HAP-1 (cell line): ENCODE measurements at regions not wholly inside any gene's neighbourhood (a gene's known extent, or its start where the extent isn't known, plus 50 kb on each side); places are given as distances from the start of the nearest gene placed in this dataset.

Source experiments
- DNase-seq, 2 experiments: peaks; one replicate each; pipeline ENCODE4 v3.0.0-alpha.2; 2016 to 2020; ENCODE audit warnings: low spot score in 2 of 2
- H3K27me3 ChIP-seq: fragments of 250-450 bp; sonication (Bioruptor Pico); 2 replicates; pipeline ENCODE4 v1.5.1; 2020; ENCODE audit warnings: low read depth, mild to moderate bottlenecking, moderate library complexity
- H3K36me3 ChIP-seq: fragments of 250-450 bp; sonication (Bioruptor Pico); replicated peaks from 2 replicates; pipeline ENCODE4 v1.5.1; 2020; ENCODE audit warnings: mild to moderate bottlenecking
- H3K4me1 ChIP-seq: fragments of 250-450 bp; sonication (Bioruptor Pico); 2 replicates; pipeline ENCODE4 v1.5.1; 2020; ENCODE audit warnings: mild to moderate bottlenecking
- H3K4me3 ChIP-seq: fragments of 250-450 bp; sonication (Bioruptor Pico); 2 replicates; pipeline ENCODE4 v1.5.1; 2020; ENCODE audit warnings: mild to moderate bottlenecking, moderate library complexity
- H3K9me3 ChIP-seq: fragments of 250-450 bp; sonication (Bioruptor Pico); 2 replicates; pipeline ENCODE4 v1.5.1; 2020; ENCODE audit warnings: mild to moderate bottlenecking, moderate library complexity
- in situ Hi-C: fragments of 300-500 bp; cut with MboI; formaldehyde crosslinking; loops from 3 replicates; pipeline ENCODE4 v1.14.3; 2020; ENCODE audit warnings: low sequenced_read_pairs, inconsistent platforms, mixed read lengths

DNA sequence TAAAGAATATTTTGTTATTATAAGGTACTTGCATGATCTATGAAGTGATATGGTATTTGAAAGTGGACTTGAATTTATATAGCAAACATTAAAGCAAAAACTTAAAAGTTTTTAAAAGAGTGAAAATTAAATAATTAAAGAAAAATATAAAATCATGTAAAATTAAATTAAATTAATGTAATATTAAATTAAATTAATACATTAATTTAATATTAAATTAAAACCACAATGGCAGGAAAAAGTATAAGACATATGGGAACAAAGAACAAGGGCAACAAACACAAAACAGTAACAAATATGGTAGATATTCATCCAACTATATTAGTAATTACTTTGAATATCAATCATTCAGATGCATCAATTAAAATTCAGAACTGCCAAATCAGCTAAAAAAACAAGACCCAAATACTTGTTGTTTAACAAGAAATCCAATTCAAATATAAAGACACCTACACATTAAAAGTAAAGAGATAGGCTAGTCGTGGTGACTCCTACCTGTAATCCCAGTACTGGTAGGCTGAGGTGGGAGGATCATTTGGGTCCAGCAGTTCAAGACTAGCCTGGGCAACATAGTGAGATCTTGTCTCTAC is 992.2 kb upstream of the MIR17HG start:
- no peaks in the 10 kb centered on the region for H3K36me3 ChIP-seq
- no peaks in the 10 kb centered on the region for H3K4me1 ChIP-seq
- no peaks in the 10 kb centered on the region for H3K27me3 ChIP-seq
- no peak overlapping the region for H3K4me3 ChIP-seq
- H3K9me3 ChIP-seq = no peaks in the 10 kb centered on the region
- in situ Hi-C loops = no loop called here
- DNase-seq = no peak

- Histone ChIP-seq H3K27me3 (no peaks in the 10 kb centered on the region), H3K9me3 (no peaks in the 10 kb centered on the region), H3K4me3 (no peak overlapping the region), H3K36me3 (no peaks in the 10 kb centered on the region), H3K4me1 (no peaks in the 10 kb centered on the region)
- in situ Hi-C loops = no loop called here
- no peak for DNase-seq
These were observed 986.7 kb upstream of the MIR17HG start for GRCh38 chr13:90360785-90361184.

GRCh38 chr13:90362707-90363106 is 984.8 kb upstream of the MIR17HG start:
- in situ Hi-C loops = no loop called here
- Histone ChIP-seq H3K4me3 (no peak overlapping the region), H3K4me1 (no peaks in the 10 kb centered on the region), H3K9me3 (no peaks in the 10 kb centered on the region), H3K27me3 (no peaks in the 10 kb centered on the region), H3K36me3 (no peaks in the 10 kb centered on the region)
- DNase-seq = no peak

DNA sequence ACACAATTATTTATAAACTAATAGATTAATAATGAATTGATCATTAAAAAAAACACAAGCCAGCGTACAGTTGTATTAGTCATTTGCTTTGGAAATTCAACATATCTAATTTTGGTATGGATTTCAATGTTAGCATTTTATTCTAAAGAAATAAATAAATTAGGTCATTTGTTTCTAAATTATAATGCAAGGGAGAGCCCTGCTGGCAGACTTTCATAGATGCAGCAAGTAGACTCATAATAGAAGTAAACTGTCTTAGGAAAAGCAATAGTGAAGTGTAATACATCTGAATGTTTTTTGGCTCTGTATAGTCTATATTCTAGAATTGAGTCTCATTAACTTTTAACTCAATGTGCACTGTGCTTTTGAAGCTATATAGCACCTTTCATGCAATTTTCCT is 982.4 kb upstream of the MIR17HG start:
- Histone ChIP-seq H3K36me3 (no peaks in the 10 kb centered on the region), H3K27me3 (no peaks in the 10 kb centered on the region), H3K4me1 (no peaks in the 10 kb centered on the region), H3K4me3 (no peak overlapping the region), H3K9me3 (no peaks in the 10 kb centered on the region)
- in situ Hi-C loops = no loop called here
- DNase-seq = no peak

DNA sequence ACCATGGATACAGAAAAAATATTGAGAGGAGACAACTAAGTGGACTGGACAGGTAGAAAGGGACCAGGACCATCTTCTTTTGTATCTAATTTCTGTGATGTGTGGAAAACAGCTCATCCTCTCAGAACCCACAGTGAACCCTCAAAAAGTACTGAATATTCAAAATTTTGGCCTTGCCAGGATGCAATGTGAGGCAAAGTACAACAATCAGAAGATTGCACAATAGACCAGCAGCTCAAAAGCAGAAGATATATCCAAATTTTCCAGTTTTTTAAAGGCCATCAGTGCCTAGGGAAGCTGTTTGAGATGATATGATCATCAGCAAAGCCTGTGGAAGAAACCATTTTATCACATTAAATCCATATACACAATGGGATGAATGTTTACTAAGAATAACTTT is 973.3 kb upstream of the MIR17HG start:
- Histone ChIP-seq H3K4me3 (no peak overlapping the region), H3K4me1 (no peaks in the 10 kb centered on the region), H3K36me3 (no peaks in the 10 kb centered on the region), H3K9me3 (no peaks in the 10 kb centered on the region), H3K27me3 (no peaks in the 10 kb centered on the region)
- in situ Hi-C loops = no loop called here
- DNase-seq = no peak

GRCh38 chr13:90375851-90376250 is 971.6 kb upstream of the MIR17HG start:
- H3K4me1 ChIP-seq = no peaks in the 10 kb centered on the region
- no peaks in the 10 kb centered on the region for H3K36me3 ChIP-seq
- H3K27me3 ChIP-seq = no peaks in the 10 kb centered on the region
- no peak overlapping the region for H3K4me3 ChIP-seq
- DNase-seq = no peak
- in situ Hi-C loops = no loop called here
- H3K9me3 ChIP-seq = no peaks in the 10 kb centered on the region

DNA sequence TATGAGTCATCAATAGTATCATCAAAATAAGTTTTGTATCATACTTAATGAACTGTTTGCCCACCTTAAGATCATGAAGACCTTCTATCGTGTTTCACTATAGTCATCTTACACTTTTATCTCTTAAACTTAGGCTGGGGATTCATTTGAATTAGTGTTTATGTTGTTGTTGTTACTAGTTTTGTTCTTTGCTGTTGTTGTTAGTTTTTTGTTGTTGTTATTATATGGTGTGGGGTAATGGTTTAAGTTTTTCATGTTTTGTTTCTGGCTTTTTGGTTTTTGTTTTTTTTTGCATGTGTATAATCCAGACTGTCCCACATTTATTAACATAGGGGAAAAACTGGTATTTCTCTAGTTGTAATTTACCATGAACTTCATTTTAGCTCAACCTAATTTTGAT is 965.1 kb upstream of the MIR17HG start:
- no peaks in the 10 kb centered on the region for H3K27me3 ChIP-seq
- no peak for DNase-seq

DNA sequence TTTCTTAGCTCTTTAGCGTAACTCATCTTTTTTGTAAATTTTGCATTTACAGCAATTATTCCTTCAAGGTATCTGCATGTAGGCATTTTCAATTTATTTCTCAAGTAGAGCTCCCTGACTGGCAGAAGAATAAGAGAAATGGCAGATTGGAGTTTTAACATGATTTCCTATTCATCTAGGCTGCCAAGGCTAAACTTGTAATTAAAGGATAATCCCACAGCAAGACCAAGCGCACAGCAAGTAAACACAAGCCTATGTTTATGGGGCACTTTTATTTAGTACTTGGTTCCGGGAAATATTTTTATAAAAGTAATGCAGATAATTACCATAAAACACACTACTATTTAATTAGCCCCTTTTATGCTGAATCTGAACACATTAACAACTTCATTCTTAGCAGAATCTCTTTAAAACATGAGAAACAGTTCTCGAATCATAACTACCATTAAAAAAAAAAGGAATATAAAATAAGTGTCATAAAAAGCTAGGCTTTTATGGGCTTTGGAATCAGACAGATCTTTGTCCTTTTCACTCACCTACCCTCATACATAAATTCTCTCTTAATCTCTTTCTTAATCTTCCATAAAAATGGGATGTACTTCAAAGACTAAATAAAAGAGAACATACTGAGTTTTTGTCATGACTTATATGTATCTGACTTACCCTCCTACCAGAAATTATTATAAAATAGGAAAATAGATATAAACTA is 961.6 kb upstream of the MIR17HG start:
- no peak for DNase-seq
- Histone ChIP-seq H3K27me3 (no peaks in the 10 kb centered on the region), H3K36me3 (no peaks in the 10 kb centered on the region), H3K4me3 (no peak overlapping the region), H3K4me1 (no peaks in the 10 kb centered on the region), H3K9me3 (no peaks in the 10 kb centered on the region)
- in situ Hi-C loops = no loop called here

More for the DNA sequence above, 965.1 kb upstream of the MIR17HG start:
- Histone ChIP-seq H3K4me3 (no peak overlapping the region), H3K36me3 (no peaks in the 10 kb centered on the region), H3K4me1 (no peaks in the 10 kb centered on the region), H3K9me3 (no peaks in the 10 kb centered on the region)
- in situ Hi-C loops = no loop called here

DNA sequence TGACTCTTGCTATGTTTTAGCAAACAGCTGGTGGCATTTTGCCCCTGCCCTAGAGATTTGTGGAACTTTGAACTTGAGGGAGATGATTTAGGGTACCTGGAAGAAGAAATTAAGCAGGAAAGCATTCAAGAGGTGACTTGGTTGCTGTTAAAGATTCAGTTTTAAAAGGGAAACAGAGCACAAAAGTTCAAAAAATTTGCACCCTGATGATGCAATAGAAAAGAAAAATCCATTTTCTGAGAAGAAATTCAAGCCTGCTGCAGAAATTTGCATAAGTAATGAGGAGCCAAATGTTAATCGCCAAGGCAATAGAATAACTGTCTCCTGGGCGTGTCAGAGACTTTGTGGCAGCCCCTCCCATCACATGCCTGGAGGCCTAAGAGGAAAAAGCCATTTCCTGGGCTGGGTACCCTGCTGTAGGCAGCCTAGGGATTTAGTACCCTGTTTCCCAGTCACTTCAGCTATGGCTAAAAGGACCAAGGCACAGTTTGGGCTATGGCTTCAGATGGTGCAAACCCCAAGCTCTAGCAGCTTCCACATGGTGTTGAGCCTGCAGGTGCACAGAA is 958.5 kb upstream of the MIR17HG start:
- DNase-seq = no peak
- Histone ChIP-seq H3K4me1 (no peaks in the 10 kb centered on the region), H3K27me3 (no peaks in the 10 kb centered on the region), H3K36me3 (no peaks in the 10 kb centered on the region), H3K9me3 (no peaks in the 10 kb centered on the region), H3K4me3 (no peak overlapping the region)
- in situ Hi-C loops = no loop called here

DNA sequence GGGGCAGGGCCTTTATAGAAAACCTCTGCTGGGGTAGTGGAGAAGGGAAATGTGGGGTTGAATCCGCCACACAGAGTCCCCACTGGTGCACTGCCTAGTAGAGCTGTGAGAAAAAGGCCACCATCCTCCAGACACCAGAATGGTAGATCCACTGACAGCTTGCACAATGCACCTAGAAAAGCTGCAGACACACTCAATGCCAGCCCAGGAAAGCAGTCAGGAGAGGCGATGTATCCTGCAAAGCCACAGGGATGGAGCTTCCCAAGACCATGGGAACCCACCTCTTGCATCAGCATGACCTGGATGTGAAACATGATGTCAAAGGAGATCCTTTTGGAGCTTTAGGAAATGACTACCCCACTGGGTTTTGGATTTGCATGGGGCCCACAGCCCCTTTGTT is 958.0 kb upstream of the MIR17HG start:
- in situ Hi-C loops = no loop called here
- no peak for DNase-seq

DNA sequence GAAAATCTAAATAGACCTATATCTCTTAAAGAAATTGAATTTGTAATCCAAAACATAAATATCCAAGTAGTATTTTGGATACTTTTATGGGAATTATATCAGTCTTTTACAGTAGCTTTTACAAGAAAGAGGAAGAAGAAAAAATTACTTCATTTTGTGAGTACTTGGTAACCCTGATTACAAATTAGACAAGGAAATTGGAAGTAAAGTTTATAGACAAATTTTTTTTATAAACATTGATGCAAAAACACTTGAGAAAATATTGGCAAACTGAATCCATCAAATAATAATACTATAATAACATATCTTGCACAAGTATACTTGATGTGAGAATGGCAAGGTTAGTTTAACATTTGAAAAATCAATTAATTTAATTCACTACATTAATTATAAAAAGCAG is 954.1 kb upstream of the MIR17HG start:
- in situ Hi-C loops = no loop called here
- Histone ChIP-seq H3K9me3 (no peaks in the 10 kb centered on the region), H3K4me1 (no peaks in the 10 kb centered on the region), H3K27me3 (no peaks in the 10 kb centered on the region), H3K36me3 (no peaks in the 10 kb centered on the region), H3K4me3 (no peak overlapping the region)
- DNase-seq = no peak

More for the DNA sequence above, 958.0 kb upstream of the MIR17HG start:
- no peaks in the 10 kb centered on the region for H3K4me1 ChIP-seq
- H3K9me3 ChIP-seq = no peaks in the 10 kb centered on the region
- no peak overlapping the region for H3K4me3 ChIP-seq
- no peaks in the 10 kb centered on the region for H3K36me3 ChIP-seq
- H3K27me3 ChIP-seq = no peaks in the 10 kb centered on the region

DNA sequence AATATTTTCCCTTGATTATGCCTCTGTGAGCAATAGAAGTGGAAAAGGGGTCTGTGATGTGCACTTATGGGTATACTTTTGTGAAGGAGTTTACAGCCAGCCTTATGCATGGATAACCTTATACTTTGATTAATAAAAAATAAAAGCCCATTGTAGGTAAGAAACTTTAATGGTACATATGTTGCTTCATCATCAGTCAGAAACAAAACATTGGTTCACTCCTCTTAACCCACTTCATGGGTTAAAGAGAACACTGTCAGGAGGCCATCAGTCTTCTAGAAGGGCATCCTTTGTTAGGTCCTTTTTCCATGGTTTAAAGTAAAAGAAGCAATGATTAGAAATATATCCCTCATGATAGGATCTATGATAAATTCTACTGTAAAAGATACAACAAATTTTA is 952.1 kb upstream of the MIR17HG start:
- H3K36me3 ChIP-seq = no peaks in the 10 kb centered on the region
- H3K4me1 ChIP-seq = no peaks in the 10 kb centered on the region
- in situ Hi-C loops = no loop called here
- H3K9me3 ChIP-seq = no peaks in the 10 kb centered on the region
- H3K27me3 ChIP-seq = no peaks in the 10 kb centered on the region
- no peak for DNase-seq
- no peak overlapping the region for H3K4me3 ChIP-seq

DNA sequence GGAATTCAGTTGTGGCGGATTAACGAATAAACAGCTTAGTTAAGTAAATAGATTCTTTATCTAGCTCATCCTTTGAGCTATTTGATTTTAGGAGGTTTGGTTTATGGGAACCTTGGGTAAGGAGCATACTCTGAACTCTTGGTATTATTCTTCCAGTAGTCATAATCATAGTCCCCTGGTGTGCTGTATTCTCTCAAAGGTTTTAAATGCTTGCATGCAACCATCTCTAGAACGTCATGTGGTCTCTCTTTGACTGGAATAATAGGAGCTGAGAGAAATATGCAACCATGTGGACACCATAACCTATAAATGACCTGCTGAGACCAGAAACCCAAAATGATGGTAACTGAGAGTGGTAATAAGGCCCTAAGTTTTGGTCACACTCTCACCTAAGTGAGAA is 951.6 kb upstream of the MIR17HG start:
- no peak for DNase-seq
- Histone ChIP-seq H3K4me3 (no peak overlapping the region), H3K4me1 (no peaks in the 10 kb centered on the region), H3K27me3 (no peaks in the 10 kb centered on the region), H3K9me3 (no peaks in the 10 kb centered on the region), H3K36me3 (no peaks in the 10 kb centered on the region)
- in situ Hi-C loops = no loop called here

- in situ Hi-C loops = no loop called here
These were observed 951.2 kb upstream of the MIR17HG start for GRCh38 chr13:90396266-90396665.

More at GRCh38 chr13:90396266-90396665, 951.2 kb upstream of the MIR17HG start:
- Histone ChIP-seq H3K9me3 (no peaks in the 10 kb centered on the region), H3K4me3 (no peak overlapping the region), H3K4me1 (no peaks in the 10 kb centered on the region), H3K27me3 (no peaks in the 10 kb centered on the region), H3K36me3 (no peaks in the 10 kb centered on the region)
- no peak for DNase-seq
